Mesothelial cell of epicardium (in vitro differentiated cells): ENCODE measurements at regions not wholly inside any gene's neighbourhood (a gene's known extent, or its start where the extent isn't known, plus 50 kb on each side); places are given as distances from the start of the nearest gene placed in this dataset.

Experiments used
- DNase-seq, 2 experiments: peaks; one replicate each; pipeline ENCODE4 v3.0.0; 2021; ENCODE audit warnings: low spot score in 2 of 2; ENCODE audit not compliant: unreplicated experiment in 2 of 2
- H3K27ac Mint-ChIP-seq: 2 replicates; pipeline ENCODE4 v1.8.0; 2021; ENCODE audit warnings: mixed read lengths
- H3K27me3 Mint-ChIP-seq: 2 replicates; pipeline ENCODE4 v1.8.0; 2021; ENCODE audit warnings: low read depth, mixed read lengths
- H3K36me3 Mint-ChIP-seq: 2 replicates; pipeline ENCODE4 v1.8.0; 2021; ENCODE audit warnings: mixed read lengths
- H3K4me1 Mint-ChIP-seq: 2 replicates; pipeline ENCODE4 v1.8.0; 2021; ENCODE audit warnings: mixed read lengths
- H3K4me3 Mint-ChIP-seq: 2 replicates; pipeline ENCODE4 v1.8.0; 2021; ENCODE audit warnings: mild to moderate bottlenecking, moderate library complexity, mixed read lengths
- H3K9me3 Mint-ChIP-seq: 2 replicates; pipeline ENCODE4 v1.8.0; 2021; ENCODE audit warnings: mixed read lengths
- TF ChIP-seq, protein P1 (sequence below): fragments of 200-600 bp; sonication (generic); IDR thresholded peaks from one replicate; pipeline ENCODE4 v1.5.0; 2021; ENCODE audit warnings: antibody characterized with exemption; ENCODE audit not compliant: unreplicated experiment

- Mint-ChIP-seq H3K4me3 (no peak overlapping the region), H3K27me3 (no peaks in the 10 kb centered on the region), H3K4me1 (no peaks in the 10 kb centered on the region), H3K36me3 (peaks cover 22% of the 10 kb centered on the region), H3K27ac (no peak overlapping the region), H3K9me3 (peaks cover 45% of the 10 kb centered on the region)
- DNase-seq: no peak
- TF ChIP-seq, protein P1, sequence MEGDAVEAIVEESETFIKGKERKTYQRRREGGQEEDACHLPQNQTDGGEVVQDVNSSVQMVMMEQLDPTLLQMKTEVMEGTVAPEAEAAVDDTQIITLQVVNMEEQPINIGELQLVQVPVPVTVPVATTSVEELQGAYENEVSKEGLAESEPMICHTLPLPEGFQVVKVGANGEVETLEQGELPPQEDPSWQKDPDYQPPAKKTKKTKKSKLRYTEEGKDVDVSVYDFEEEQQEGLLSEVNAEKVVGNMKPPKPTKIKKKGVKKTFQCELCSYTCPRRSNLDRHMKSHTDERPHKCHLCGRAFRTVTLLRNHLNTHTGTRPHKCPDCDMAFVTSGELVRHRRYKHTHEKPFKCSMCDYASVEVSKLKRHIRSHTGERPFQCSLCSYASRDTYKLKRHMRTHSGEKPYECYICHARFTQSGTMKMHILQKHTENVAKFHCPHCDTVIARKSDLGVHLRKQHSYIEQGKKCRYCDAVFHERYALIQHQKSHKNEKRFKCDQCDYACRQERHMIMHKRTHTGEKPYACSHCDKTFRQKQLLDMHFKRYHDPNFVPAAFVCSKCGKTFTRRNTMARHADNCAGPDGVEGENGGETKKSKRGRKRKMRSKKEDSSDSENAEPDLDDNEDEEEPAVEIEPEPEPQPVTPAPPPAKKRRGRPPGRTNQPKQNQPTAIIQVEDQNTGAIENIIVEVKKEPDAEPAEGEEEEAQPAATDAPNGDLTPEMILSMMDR: no peak
These were observed 53.4 kb upstream of the CYP2C8 start for GRCh38 chr10:95122736-95123135.

GRCh38 chr10:95121904-95122303 lies 52.6 kb upstream of the CYP2C8 start:
- H3K9me3 Mint-ChIP-seq: peaks cover 52% of the 10 kb centered on the region
- H3K27me3 Mint-ChIP-seq: no peaks in the 10 kb centered on the region
- no peak for DNase-seq
- peaks cover 23% of the 10 kb centered on the region for H3K36me3 Mint-ChIP-seq
- no peaks in the 10 kb centered on the region for H3K4me1 Mint-ChIP-seq
- H3K27ac Mint-ChIP-seq: no peak overlapping the region
- TF ChIP-seq, protein P1: no peak
- no peak overlapping the region for H3K4me3 Mint-ChIP-seq
